Left hindlimb (tissue), 1 donor: ENCODE measurements at regions not wholly inside any gene's neighbourhood (a gene's known extent, or its start where the extent isn't known, plus 50 kb on each side); places are given as distances from the start of the nearest gene placed in this dataset.
"Not testable (repeated sequence)": the region's sequence is repeated elsewhere in the genome, so short reads cannot be mapped to it uniquely, and the experiment has no call there.

ENCODE experiments used
- DNase-seq: peaks from one replicate; pipeline ENCODE4 v3.0.0-alpha.2; 2018

- DNase-seq, result no peak
Observed at GRCh38 chr5:2001300-2001699, 118.6 kb upstream of the IRX4 start.

- DNase-seq, result no peak
Observed at GRCh38 chr5:2000591-2000990, 117.9 kb upstream of the IRX4 start.

GRCh38 chr5:1999794-2000193 lies 117.1 kb upstream of the IRX4 start:
- DNase-seq, result no peak

GRCh38 chr5:1998716-1999317 lies 116.1 kb upstream of the IRX4 start:
- no peak for DNase-seq

- no peak for DNase-seq
Observed at GRCh38 chr5:1998348-1998669, 115.6 kb upstream of the IRX4 start.

GRCh38 chr5:1997640-1998347 lies 115.1 kb upstream of the IRX4 start:
- DNase-seq, result no peak

GRCh38 chr5:1995491-1995890 lies 112.8 kb upstream of the IRX4 start:
- DNase-seq, result no peak

- no peak for DNase-seq
Observed at GRCh38 chr5:1987471-1987870, 104.7 kb upstream of the IRX4 start.

GRCh38 chr5:1985781-1986180 lies 103.1 kb upstream of the IRX4 start:
- DNase-seq, result no peak

GRCh38 chr5:1983919-1984695 lies 101.4 kb upstream of the IRX4 start:
- DNase-seq, result no peak

- DNase-seq, result no peak
Observed at GRCh38 chr5:1983401-1983800, 100.7 kb upstream of the IRX4 start.

- not testable (repeated sequence) for DNase-seq
Observed at GRCh38 chr5:1982561-1982960, 99.8 kb upstream of the IRX4 start.

- no peak for DNase-seq
Observed at GRCh38 chr5:1975898-1976765, 93.4 kb upstream of the IRX4 start.

GRCh38 chr5:1975406-1975715 lies 92.6 kb upstream of the IRX4 start:
- no peak for DNase-seq

GRCh38 chr5:1974501-1975405 lies 92.0 kb upstream of the IRX4 start:
- no peak for DNase-seq

GRCh38 chr5:1974081-1974480 lies 91.4 kb upstream of the IRX4 start:
- no peak for DNase-seq

- no peak for DNase-seq
Observed at GRCh38 chr5:1973391-1974013, 90.8 kb upstream of the IRX4 start.

- DNase-seq, result no peak
Observed at GRCh38 chr5:1971944-1972343, 89.2 kb upstream of the IRX4 start.

- no peak for DNase-seq
Observed at GRCh38 chr5:1967736-1968135, 85.0 kb upstream of the IRX4 start.

GRCh38 chr5:1966461-1966860 lies 83.7 kb upstream of the IRX4 start:
- DNase-seq, result no peak

- no peak for DNase-seq
Observed at GRCh38 chr5:1965925-1966324, 83.2 kb upstream of the IRX4 start.

GRCh38 chr5:1963941-1964451 lies 81.3 kb upstream of the IRX4 start:
- no peak for DNase-seq
